ENCODE measurements at regions not wholly inside any gene's neighbourhood (a gene's known extent, or its start where the extent isn't known, plus 50 kb on each side); places are given as distances from the start of the nearest gene placed in this dataset.

GRCh38 chr17:79501910-79502309 is 108.9 kb downstream of the RBFOX3 start:
- DNase-seq = no peak

GRCh38 chr17:79500745-79501618 is 109.9 kb downstream of the RBFOX3 start:
- no peak for DNase-seq

- DNase-seq = no peak
Measured at GRCh38 chr17:79498854-79499253, 112.0 kb downstream of the RBFOX3 start.

GRCh38 chr17:79497777-79498348 is 113.0 kb downstream of the RBFOX3 start:
- no peak for DNase-seq

- DNase-seq = no peak
Measured at GRCh38 chr17:79496422-79497005, 114.3 kb downstream of the RBFOX3 start.

- no peak for DNase-seq
Measured at GRCh38 chr17:79495665-79496064, 115.2 kb downstream of the RBFOX3 start.

GRCh38 chr17:79491006-79491405 is 119.8 kb downstream of the RBFOX3 start:
- DNase-seq = no peak

- DNase-seq = no peak
Measured at GRCh38 chr17:79490530-79490929, 120.3 kb downstream of the RBFOX3 start.

GRCh38 chr17:79487149-79487548 is 123.7 kb downstream of the RBFOX3 start:
- DNase-seq = no peak

- no peak for DNase-seq
Measured at GRCh38 chr17:79485991-79486390, 124.9 kb downstream of the RBFOX3 start.

GRCh38 chr17:79485419-79485985 is 125.3 kb downstream of the RBFOX3 start:
- DNase-seq = no peak

GRCh38 chr17:79484600-79485418 is 126.0 kb downstream of the RBFOX3 start:
- DNase-seq = no peak

- no peak for DNase-seq
Measured at GRCh38 chr17:79483842-79484241, 127.0 kb downstream of the RBFOX3 start.

GRCh38 chr17:79482727-79483521 is 127.9 kb downstream of the RBFOX3 start:
- DNase-seq = peak; percentile 4

GRCh38 chr17:79479876-79480275 is 131.0 kb downstream of the RBFOX3 start:
- no peak for DNase-seq

- DNase-seq = no peak
Measured at GRCh38 chr17:79478841-79479240, 132.0 kb downstream of the RBFOX3 start.

GRCh38 chr17:79478051-79478461 is 132.8 kb downstream of the RBFOX3 start:
- peak; percentile 42 for DNase-seq

GRCh38 chr17:79476074-79476652 is 134.7 kb downstream of the RBFOX3 start:
- no peak for DNase-seq

- DNase-seq = no peak
Measured at GRCh38 chr17:79473876-79474440, 136.9 kb downstream of the RBFOX3 start.

GRCh38 chr17:79473111-79473875 is 137.6 kb downstream of the RBFOX3 start:
- DNase-seq = no peak

Data from fibroblast of skin of back (primary cell).